HG02588 (cell line): ENCODE measurements at regions not wholly inside any gene's neighbourhood (a gene's known extent, or its start where the extent isn't known, plus 50 kb on each side); places are given as distances from the start of the nearest gene placed in this dataset.

Experiments used
- ATAC-seq: cut with Tn5 transposase; IDR thresholded peaks from one replicate; pipeline ENCODE4 v1.9.1; 2021; ENCODE audit warnings: mild to moderate bottlenecking, moderate library complexity; ENCODE audit not compliant: unreplicated experiment

GRCh38 chr14:29030970-29031369 lies 264.4 kb downstream of the FOXG1 start:
- no peak for ATAC-seq

GRCh38 chr14:29035134-29035533 lies 268.5 kb downstream of the FOXG1 start:
- no peak for ATAC-seq

- no peak for ATAC-seq
Observed at GRCh38 chr14:29037411-29037810, 270.8 kb downstream of the FOXG1 start.

GRCh38 chr14:29039171-29039570 lies 272.6 kb downstream of the FOXG1 start:
- no peak for ATAC-seq

- no peak for ATAC-seq
Observed at GRCh38 chr14:29042551-29042950, 276.0 kb downstream of the FOXG1 start.

- no peak for ATAC-seq
Observed at GRCh38 chr14:29043737-29044136, 277.1 kb downstream of the FOXG1 start.

- no peak for ATAC-seq
Observed at GRCh38 chr14:29045237-29045636, 278.6 kb downstream of the FOXG1 start.

- ATAC-seq = no peak
Observed at GRCh38 chr14:29054119-29054518, 287.5 kb downstream of the FOXG1 start.

- no peak for ATAC-seq
Observed at GRCh38 chr14:29056041-29056566, 289.5 kb downstream of the FOXG1 start.

- ATAC-seq = no peak
Observed at GRCh38 chr14:29061702-29062101, 295.1 kb downstream of the FOXG1 start.

GRCh38 chr14:29062466-29062865 lies 295.9 kb downstream of the FOXG1 start:
- ATAC-seq = no peak

GRCh38 chr14:29062976-29063375 lies 296.4 kb downstream of the FOXG1 start:
- ATAC-seq = no peak

- no peak for ATAC-seq
Observed at GRCh38 chr14:29064305-29064900, 297.8 kb downstream of the FOXG1 start.

GRCh38 chr14:29069228-29069627 lies 302.6 kb downstream of the FOXG1 start:
- no peak for ATAC-seq

GRCh38 chr14:29075761-29076160 lies 309.2 kb downstream of the FOXG1 start:
- no peak for ATAC-seq

- no peak for ATAC-seq
Observed at GRCh38 chr14:29077916-29078315, 311.3 kb downstream of the FOXG1 start.

GRCh38 chr14:29078810-29079522 lies 312.4 kb downstream of the FOXG1 start:
- ATAC-seq = no peak

GRCh38 chr14:29085546-29085945 lies 319.0 kb downstream of the FOXG1 start:
- ATAC-seq = no peak

GRCh38 chr14:29089849-29090248 lies 323.3 kb downstream of the FOXG1 start:
- no peak for ATAC-seq

- ATAC-seq = no peak
Observed at GRCh38 chr14:29092121-29092520, 325.5 kb downstream of the FOXG1 start.

- no peak for ATAC-seq
Observed at GRCh38 chr14:29097476-29097875, 330.9 kb downstream of the FOXG1 start.

GRCh38 chr14:29098656-29099055 lies 332.1 kb downstream of the FOXG1 start:
- ATAC-seq = no peak
